SKM-1 (cell line): ENCODE measurements at regions not wholly inside any gene's neighbourhood (a gene's known extent, or its start where the extent isn't known, plus 50 kb on each side); places are given as distances from the start of the nearest gene placed in this dataset.
"Not testable (repeated sequence)": the region's sequence is repeated elsewhere in the genome, so short reads cannot be mapped to it uniquely, and the experiment has no call there.

Experiments
- DNase-seq: peaks from one replicate; lab custom pipeline; 2025; ENCODE audit not compliant: unreplicated experiment; lab: John Stamatoyannopoulos, UW

DNA sequence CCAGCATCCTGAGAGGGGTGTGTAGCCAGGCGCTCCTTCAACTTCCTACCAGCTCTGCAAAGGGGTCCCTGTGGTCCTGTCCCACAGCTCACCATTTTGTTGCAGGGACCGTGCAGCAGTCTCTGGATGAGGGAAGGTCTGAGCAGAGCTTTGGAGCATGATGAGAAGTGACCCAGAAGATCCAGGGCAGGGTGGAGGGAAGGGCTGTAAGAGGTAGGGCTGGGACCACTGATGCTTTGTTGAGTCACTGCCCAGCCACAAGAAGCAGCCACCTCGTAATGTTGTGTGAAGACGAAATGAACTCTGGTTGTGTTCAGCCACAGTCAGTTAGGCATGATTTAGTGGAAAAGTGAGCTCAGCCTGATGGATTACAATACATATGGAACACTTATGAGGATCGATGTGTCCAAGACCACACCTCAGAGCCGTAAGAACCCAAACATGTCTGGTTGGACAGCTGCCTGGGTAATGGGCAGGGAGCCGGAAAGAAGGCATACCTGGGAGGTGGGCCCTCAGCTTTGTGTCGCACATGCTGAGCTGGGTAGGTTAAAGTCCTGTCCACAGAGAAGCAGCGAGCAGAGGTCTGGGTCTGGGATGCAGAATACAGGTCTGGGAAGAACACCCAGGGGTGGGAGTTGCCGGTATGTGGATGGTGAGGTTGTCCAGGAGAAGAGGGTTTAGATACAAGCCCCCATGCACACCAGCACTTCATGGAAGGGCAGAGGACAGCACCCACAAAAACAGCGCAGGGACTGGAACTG, 250.1 kb downstream of the GADD45G start:
- DNase-seq = no peak

DNA sequence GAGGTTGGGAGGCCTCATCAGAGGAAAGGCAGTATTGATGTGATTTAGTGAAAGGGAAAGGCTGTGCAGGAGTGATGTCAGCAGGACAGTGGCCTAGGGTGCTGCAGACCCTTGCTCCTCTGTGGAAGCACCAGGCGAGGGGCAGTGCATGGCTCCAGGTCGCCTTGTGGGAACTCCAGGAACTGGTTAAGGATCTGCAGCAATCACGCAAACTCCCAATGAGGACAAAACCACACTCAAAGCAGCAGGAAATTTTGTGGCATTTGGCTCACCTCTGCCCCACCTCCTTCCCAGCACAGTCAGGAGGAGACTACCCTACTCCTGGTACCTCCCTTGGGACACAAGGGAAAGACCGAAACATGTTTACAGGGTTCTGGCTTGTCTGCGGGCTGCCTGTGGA, 251.5 kb downstream of the GADD45G start:
- DNase-seq = not testable (repeated sequence)

DNA sequence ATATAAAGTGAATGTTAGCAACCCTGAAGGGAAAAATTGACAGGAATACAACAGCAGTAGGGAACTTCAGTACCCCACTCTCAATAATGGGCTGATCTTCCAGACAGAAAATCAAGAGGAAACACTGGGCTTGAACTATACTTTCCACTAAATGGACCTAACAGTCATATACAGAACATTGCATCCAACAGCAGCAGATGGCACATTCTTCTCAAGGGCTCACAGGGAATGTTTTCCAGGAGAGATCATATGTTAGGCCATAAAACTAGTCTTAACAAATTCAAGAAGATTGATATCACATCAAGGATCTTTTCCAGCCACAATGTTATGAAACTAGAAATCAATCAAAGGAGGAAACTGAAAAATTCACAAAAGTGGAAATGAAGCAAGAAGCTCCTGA, 252.1 kb downstream of the GADD45G start:
- DNase-seq = not testable (repeated sequence)

DNA sequence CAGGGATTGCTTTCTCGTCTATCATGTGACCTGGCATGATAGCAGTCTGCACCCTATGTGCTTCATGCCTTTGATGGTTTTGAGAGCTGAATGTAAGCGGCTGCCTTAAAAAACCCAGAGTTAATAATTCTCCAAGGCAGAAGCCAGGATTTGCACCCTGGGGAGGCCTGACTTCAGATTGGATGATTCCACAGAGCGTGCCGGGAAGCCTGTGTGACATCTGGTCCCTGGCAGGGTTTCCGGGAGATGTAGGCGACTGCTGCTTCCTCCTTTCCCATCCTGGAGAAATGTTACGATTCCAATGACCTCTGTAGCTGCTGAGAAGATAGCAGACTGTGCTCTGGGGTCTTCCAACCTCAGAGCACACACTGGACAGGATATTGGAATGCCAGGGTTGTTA, 255.0 kb downstream of the GADD45G start:
- not testable (repeated sequence) for DNase-seq

DNA sequence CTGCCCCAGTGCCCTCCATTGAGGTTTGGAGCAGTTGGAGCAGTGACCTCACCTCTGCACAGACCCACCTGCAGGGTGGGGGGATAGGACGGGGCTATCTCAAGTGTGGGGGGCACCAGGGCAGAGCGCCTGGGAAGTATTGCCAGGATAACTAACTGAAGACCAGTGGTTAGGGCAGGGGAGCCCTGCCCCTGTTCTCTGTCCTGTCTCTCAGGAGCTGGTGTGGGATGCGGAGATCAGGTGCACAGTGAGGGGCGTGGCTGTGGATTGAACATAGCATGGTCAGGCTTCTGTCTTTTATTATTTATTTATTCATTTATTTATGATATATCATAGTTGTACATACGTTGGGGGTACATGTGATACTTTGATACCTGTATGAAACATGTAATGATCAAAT, 256.6 kb downstream of the GADD45G start:
- DNase-seq = not testable (repeated sequence)

DNA sequence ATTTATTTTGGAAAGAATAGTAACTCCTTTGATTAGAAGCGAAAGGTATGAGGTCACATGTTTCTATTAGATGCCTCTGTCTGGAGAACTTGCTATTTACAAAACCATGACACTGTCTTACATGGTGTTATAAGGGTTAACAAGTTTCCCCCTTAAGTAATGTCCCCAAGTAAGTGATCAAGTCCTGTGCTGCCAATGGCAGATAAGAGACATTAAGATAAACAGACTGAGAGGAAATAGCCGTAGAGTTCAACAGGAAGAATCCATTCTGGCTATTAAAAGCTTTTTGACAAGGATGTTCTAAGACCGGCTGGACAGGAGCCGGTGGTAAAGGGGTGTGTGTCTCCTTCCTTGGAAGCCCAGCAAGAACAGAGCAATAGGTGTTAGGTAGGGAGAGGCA, 257.5 kb downstream of the GADD45G start:
- DNase-seq = no peak

DNA sequence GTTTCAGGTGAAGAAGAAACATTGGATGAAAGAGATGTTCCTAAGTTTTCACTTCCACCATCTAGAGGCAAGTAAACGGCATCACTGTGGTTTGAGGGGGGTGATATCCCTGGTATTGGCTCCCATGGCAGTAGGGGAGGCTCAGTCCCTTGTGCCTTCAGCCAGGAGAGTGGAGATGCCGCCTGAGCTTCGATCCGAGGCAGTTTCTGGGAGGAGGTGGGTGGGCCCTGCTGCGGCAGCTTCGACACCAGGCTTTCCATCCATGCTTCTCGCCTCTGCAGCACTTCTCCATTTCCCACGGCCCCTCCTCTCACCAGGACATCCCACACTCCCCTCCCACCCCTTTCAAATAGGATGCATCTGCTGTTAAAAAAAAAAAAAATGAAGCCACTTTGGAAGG, 258.3 kb downstream of the GADD45G start:
- no peak for DNase-seq

DNA sequence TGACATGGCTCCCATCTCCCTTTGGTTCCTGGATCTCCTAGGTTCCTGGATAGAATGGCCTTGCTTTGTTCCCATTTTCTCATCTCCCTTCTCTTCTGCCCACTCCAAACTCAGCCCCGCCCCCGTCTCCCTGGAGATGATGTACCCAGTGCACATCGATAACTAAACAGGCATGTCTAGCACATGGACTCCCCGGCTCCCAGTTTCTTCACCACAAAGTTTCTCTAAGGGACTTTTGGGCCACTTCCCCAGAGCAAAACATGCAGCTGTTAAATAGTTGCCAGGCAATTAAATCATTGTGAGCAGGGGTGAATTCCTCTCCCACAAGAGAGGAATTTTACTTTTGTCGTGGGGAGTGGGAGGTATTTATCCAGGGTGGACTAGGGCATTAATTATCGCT, 259.0 kb downstream of the GADD45G start:
- DNase-seq = no peak

DNA sequence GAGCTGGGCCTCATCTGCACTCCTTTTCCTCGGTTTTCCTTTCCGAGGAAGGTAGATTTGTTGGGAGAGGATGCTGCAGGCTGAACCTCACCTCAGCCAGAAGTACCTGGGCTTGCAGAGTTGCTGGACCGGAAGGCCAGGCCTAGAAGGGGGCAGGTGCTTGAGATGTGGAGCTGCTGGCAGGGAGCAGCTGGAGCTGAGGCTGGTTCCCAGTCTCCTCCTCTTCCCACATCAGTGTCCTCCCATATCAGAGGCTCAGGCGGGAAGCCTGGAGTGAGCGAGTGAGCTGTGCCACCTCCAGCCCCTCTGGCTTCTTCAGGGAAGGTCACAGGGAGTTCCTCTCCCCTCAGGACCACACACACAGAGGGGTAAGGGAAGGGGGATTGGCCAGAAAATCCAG, 259.4 kb downstream of the GADD45G start:
- DNase-seq = no peak

DNA sequence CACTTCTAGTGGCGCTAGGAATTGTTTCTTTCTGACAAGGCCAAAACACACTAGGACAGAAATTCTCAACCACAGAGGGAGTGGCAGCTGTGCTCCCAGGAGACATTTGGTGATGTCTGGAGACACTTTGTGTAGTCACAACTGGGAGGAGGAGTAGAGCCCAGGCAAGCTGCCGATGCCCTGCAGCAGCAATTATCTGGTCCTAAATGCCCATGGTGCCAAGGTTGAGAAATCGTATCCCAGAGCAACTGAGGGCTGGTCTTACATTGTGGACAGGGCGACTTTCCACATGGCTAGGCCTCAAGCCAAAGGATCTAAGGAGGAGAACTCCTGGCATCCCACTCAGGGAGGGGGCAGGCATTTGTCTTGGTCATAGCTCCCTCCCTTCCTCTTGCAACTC, 259.9 kb downstream of the GADD45G start:
- DNase-seq = no peak

DNA sequence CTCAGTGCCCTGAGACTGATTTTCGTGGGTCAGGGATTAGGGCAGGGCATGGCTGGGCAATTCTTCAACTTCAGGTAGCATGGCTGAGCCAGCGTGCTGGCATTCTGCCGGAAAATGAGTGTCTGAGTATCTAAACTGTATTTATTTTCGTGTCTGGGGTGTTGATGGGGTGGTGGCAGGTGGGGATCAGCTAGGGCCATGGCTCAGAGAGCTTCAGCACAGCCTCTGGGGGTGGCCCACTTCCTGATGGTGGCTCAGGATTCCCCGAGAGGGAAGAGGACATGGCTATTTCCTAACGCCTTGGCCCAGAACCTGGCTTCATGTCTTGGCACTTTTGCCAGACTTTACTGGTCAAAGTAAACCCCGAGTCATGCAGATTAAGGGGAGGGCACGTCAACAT, 260.5 kb downstream of the GADD45G start:
- no peak for DNase-seq

DNA sequence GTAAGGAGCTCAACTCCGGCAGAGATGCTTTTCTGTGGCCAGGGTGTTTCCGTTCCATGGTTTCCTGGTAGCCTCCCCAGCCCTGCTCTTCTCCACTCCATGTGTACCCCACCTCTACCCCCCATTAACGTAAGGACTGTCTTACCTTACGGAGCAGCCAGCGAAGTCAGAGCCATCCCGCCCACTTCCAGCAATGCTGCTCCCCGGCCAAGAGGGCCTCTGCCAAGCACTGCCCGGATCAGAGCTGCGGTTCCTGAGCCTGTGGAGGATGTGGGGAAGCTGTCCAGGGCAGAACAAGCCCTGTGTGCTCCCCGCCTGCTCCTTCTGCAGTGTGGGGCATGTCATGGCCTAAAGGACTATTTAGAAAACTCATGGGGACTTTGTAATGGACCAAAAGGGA, 261.2 kb downstream of the GADD45G start:
- DNase-seq = no peak

DNA sequence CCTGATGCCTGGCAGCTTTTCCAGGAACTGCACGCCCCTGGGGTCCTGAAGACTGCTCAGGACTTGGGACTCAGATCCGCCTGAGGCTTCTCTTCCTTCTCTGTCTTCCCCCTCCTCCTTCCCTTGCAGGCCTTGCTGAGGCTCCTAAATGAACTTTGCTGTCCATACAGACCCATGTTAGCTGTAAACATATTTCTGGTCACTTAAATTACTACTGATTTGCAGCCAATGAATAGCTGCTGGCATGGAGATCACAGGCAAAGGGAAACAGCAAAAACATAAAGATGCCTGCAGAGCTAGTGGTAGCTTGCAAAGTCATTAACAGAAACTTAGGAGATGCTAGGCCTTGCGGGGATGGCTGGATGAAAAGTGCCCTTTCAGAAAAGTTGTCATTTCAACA, 261.9 kb downstream of the GADD45G start:
- DNase-seq = no peak

DNA sequence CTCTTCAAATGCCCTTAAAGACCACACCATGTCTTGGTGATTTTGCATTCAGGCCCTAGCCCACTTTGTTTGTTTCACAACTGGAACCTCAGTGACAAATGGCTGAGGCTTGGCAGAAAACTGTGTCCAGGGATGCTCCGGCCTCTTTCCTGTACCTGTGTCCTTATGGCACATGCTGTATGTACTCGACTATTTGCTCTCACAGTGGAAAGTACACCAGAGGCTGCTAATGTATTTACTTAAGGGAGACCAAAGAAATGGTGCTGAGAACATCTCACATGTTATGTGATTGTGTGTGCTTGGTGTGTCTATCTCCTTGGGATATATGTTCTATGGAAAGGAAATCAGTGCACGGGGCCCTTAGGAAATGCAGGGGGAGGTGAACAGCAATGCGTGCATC, 263.3 kb downstream of the GADD45G start:
- DNase-seq = no peak

DNA sequence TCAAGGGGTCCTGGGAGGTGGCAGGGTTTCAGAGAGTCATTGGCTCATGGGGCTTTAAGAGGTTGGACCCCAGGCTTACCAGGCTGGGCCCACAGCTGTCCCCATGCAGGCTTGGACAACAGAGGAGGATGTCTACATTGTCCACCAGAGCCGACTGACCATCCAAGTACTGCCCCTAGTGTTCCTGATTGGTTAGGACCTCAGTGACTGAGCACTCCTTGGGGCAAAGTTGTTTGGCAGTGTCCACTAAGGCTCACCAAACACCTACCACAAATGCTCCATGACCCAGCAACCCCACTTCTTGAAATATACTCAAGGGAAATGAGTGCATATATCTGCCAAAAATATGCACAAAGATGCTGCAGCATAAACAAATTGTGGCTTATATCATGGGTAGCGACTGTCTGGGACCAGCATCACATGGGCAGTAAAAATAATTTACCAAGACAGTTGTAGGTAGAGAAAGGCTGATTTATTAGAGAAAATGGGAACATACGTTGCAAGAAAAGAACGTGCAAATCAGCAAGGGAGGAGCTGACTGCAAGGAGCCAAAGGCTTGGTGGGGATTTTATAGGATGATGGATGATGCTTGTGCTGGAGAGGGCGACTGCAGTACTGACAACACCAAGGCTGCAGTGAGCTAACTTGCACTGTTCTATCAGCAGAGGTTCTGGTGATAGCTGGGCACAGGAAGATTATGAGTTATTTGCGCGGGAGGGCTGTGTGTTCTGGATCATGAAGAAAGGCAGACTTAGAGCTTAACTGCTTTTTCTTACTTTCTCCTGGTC, 265.2 kb downstream of the GADD45G start:
- DNase-seq = no peak

DNA sequence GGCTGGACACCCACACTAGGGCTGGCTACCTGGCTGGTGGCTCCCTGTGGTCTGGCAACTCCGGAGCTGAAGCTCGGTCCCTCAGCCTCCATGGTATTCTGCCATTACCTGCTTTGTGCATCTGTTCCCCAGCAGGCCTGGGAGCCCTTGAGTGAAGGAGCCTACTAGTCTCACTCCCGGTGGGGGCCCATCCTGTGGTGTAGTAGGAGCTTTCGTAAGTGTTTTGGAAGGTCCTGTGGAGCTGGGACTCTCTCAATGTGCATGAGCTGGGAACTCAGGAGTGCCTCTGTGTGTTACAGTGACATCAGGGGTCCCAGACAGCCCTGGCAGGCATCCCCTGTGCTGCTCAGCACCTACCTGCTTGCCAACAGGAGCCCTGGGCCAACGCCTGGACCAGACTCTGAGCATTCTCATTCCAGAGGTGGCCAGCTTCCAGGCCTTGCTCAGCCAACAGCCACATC, 267.1 kb downstream of the GADD45G start:
- DNase-seq = no peak

DNA sequence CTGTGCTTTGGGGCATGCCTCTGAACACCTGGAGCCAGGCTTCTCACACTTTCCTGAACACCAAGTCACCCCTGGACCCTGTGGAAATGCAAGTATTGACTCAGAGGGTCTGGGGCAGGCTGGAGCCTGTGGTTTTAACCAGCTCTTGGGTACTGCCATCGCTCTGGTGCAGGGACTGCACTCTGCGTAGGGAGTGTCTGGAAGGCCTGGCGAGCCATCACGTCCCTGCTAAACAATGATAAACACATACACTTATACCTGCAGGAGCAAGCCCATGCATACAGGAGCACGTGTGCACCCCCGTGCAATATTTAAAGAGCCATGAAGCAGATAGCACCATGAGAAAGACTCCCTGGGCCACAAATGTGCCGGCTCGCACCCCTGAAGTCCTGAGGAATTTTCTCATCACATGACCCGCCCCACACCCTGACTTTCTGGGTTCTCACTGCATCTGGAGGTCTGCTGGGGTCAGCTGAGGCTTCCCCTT, 267.7 kb downstream of the GADD45G start:
- no peak for DNase-seq

DNA sequence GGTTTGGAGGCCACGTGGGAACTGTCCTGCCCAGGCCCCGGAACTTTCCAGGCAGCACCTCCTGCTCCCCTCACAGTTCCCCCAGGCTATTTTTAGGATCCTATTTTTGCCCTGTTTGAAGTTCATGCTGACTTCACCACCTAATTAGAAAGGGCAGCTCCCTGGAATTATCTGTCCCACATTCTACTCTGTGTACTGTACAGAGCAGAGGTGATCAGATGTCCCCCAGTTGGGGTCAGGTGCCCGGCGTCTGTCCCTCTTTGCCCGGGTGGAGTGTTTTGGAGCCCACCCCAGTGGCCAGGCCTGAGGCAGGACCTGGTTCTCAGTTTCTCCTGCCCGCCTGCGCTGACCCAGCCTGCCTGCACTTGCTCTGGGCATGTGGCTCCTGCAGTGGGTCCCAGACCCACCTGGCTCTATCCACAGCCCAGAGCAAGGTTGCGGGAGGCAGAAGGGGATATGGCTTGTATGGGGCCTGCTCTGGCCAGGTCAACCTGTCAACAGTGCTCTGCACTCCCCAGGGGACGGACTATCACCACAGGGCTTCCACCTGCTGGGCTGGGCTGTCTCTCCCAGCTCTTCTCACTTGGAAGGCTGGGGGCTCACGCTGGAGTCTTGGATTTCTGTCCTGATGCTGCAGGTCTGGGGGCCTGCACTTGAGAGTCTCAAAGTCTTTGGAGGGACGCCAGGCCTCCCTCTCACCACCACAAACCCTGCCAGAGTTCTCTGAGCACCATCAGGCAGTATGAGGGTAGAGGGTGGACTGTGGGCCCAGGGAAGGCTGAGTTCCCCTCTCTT, 268.3 kb downstream of the GADD45G start:
- DNase-seq = no peak

DNA sequence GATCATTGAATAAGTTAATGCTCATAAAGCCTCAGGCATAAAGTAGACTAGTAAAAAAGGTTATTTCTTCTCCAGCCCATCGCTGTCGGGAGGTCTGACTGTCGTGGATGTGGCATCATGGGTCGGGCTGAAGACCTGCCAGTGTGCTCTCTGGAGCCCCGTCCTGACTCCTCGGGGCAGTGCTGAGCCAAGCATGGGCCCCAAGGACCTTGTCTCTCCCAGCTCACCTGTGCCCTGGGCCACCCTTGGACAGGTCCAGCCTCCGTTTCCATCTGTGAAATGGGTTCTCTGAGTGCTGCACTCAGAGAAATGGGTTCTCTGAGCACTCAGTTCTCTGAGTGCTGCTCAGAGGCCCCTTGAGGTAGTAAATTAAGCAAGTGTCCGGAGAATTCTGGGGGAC, 269.0 kb downstream of the GADD45G start:
- DNase-seq = no peak

DNA sequence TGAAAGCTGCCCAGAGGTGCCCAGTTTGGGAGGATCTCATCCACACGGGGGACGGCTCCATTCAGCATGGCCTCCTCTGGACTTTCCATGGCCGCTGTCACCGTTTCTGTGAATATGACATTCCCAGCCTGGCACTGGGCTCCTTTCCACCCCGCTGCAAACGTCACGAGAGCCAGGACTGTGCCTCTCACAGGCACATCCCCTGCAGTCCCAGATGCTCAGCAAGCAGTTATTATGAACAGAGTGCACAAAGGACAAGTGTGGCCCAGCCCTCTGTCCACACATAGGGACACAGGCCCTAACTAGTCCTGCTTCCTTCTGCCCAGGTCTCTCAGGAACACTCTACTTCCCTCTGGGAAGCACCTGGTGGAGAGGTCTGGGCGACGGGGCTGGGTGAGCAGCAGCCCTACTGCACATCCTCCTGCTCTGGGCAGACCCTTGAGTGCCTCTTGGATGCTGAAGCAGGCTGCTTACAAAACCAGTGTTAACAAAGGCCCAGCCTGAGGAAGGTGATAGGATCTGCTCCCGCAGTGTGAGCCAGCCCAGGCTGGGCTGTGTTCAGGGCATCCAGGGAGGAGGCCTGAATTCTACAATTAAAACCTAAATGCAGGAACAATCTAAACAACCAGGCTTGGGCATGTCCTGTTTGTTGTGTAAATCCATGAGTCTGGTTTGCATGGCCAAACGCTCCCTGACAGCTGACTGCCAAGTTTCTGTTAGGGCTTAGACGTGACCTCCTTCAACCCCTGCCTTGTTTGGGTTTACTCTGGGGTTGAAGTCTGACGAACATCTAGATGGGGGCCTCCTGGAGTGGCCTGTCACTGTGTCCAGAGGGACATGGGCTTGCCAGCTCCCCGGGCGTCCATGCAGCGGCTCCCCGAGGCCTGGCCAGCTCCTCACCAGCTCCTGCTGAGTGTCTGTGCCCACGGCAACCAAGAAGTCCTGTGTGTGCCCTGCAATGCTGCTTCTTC, 269.8 kb downstream of the GADD45G start:
- DNase-seq = no peak
